GM18505 (cell line): ENCODE measurements at regions not wholly inside any gene's neighbourhood (a gene's known extent, or its start where the extent isn't known, plus 50 kb on each side); places are given as distances from the start of the nearest gene placed in this dataset.

ENCODE experiments used
- ATAC-seq: cut with Tn5 transposase; IDR thresholded peaks from one replicate; pipeline ENCODE4 v1.9.1; 2021; ENCODE audit not compliant: unreplicated experiment
- POLR2A ChIP-seq: IDR thresholded peaks from 4 replicates; pipeline ENCODE4 v1.6.1; 2011; ENCODE audit warnings: borderline replicate concordance; ENCODE audit not compliant: insufficient read depth, insufficient read length; ENCODE audit errors: extremely low read depth

- TF ChIP-seq POLR2A, result no peak
- no peak for ATAC-seq
Measured at GRCh38 chr1:91166106-91166712, 144.4 kb upstream of the ZNF644 start.

- peak; percentile 90 for ATAC-seq
Measured at GRCh38 chr1:91165033-91165654, 143.3 kb upstream of the ZNF644 start.

GRCh38 chr1:91162613-91163012, 140.8 kb upstream of the ZNF644 start:
- TF ChIP-seq POLR2A, result no peak
- ATAC-seq, result no peak

More at GRCh38 chr1:91165033-91165654, 143.3 kb upstream of the ZNF644 start:
- no peak for TF ChIP-seq POLR2A

- no peak for ATAC-seq
- TF ChIP-seq POLR2A, result no peak
Measured at GRCh38 chr1:91161749-91162148, 139.9 kb upstream of the ZNF644 start.

- ATAC-seq, result no peak
- TF ChIP-seq POLR2A, result no peak
Measured at GRCh38 chr1:91161166-91161565, 139.3 kb upstream of the ZNF644 start.

- ATAC-seq, result no peak
- no peak for TF ChIP-seq POLR2A
Measured at GRCh38 chr1:91160363-91161075, 138.7 kb upstream of the ZNF644 start.

GRCh38 chr1:91153341-91153740, 131.5 kb upstream of the ZNF644 start:
- TF ChIP-seq POLR2A, result no peak
- no peak for ATAC-seq

GRCh38 chr1:91152331-91152730, 130.5 kb upstream of the ZNF644 start:
- no peak for TF ChIP-seq POLR2A
- ATAC-seq, result no peak

- no peak for ATAC-seq
- TF ChIP-seq POLR2A, result no peak
Measured at GRCh38 chr1:91151702-91152101, 129.9 kb upstream of the ZNF644 start.

- no peak for TF ChIP-seq POLR2A
- no peak for ATAC-seq
Measured at GRCh38 chr1:91148641-91149069, 126.8 kb upstream of the ZNF644 start.

GRCh38 chr1:91141858-91142257, 120.0 kb upstream of the ZNF644 start:
- TF ChIP-seq POLR2A, result no peak
- no peak for ATAC-seq

GRCh38 chr1:91138959-91139358, 117.1 kb upstream of the ZNF644 start:
- no peak for TF ChIP-seq POLR2A
- no peak for ATAC-seq

GRCh38 chr1:91137173-91137852, 115.5 kb upstream of the ZNF644 start:
- TF ChIP-seq POLR2A, result no peak
- ATAC-seq, result no peak
